HG02763 (cell line): ENCODE measurements at regions not wholly inside any gene's neighbourhood (a gene's known extent, or its start where the extent isn't known, plus 50 kb on each side); places are given as distances from the start of the nearest gene placed in this dataset.

Source experiments
- ATAC-seq: cut with Tn5 transposase; IDR thresholded peaks from one replicate; pipeline ENCODE4 v1.9.1; 2021; ENCODE audit warnings: mild to moderate bottlenecking, moderate library complexity; ENCODE audit not compliant: unreplicated experiment

- ATAC-seq = no peak
Measured at GRCh38 chr6:170048615-170049256, 242.1 kb downstream of the DLL1 start.

GRCh38 chr6:170047823-170048222 is 243.1 kb downstream of the DLL1 start:
- no peak for ATAC-seq

GRCh38 chr6:170046791-170047626 is 243.9 kb downstream of the DLL1 start:
- ATAC-seq = no peak

- ATAC-seq = no peak
Measured at GRCh38 chr6:170045981-170046667, 244.8 kb downstream of the DLL1 start.

- no peak for ATAC-seq
Measured at GRCh38 chr6:170045563-170045960, 245.3 kb downstream of the DLL1 start.

GRCh38 chr6:170044836-170045562 is 245.9 kb downstream of the DLL1 start:
- ATAC-seq = no peak

- no peak for ATAC-seq
Measured at GRCh38 chr6:170043881-170044790, 246.7 kb downstream of the DLL1 start.

- no peak for ATAC-seq
Measured at GRCh38 chr6:170043150-170043819, 247.6 kb downstream of the DLL1 start.

- ATAC-seq = no peak
Measured at GRCh38 chr6:170042596-170043118, 248.2 kb downstream of the DLL1 start.

GRCh38 chr6:170042123-170042522 is 248.8 kb downstream of the DLL1 start:
- no peak for ATAC-seq

GRCh38 chr6:170041526-170041925 is 249.4 kb downstream of the DLL1 start:
- ATAC-seq = no peak

GRCh38 chr6:170040906-170041305 is 250.0 kb downstream of the DLL1 start:
- ATAC-seq = no peak

GRCh38 chr6:170040115-170040500 is 250.8 kb downstream of the DLL1 start:
- no peak for ATAC-seq

- no peak for ATAC-seq
Measured at GRCh38 chr6:170039156-170040114, 251.4 kb downstream of the DLL1 start.

GRCh38 chr6:170038708-170039107 is 252.2 kb downstream of the DLL1 start:
- ATAC-seq = no peak

GRCh38 chr6:170038251-170038650 is 252.6 kb downstream of the DLL1 start:
- ATAC-seq = no peak

- ATAC-seq = no peak
Measured at GRCh38 chr6:170037541-170038250, 253.2 kb downstream of the DLL1 start.

GRCh38 chr6:170036916-170037315 is 254.0 kb downstream of the DLL1 start:
- ATAC-seq = no peak
